Neural progenitor cell (in vitro differentiated cells): ENCODE measurements at regions not wholly inside any gene's neighbourhood (a gene's known extent, or its start where the extent isn't known, plus 50 kb on each side); places are given as distances from the start of the nearest gene placed in this dataset.

Experiments used
- DNase-seq: peaks from one replicate; pipeline ENCODE4 v3.0.0-alpha.2; 2016; ENCODE audit warnings: low spot score
- H2AFZ ChIP-seq: fragments of 200-600 bp; sonication (generic); replicated peaks from 2 replicates; pipeline ENCODE4 v1.6.1; 2016; ENCODE audit warnings: antibody characterized with exemption
- H3F3A ChIP-seq: fragments of 200-600 bp; sonication (generic); 2 replicates; pipeline ENCODE4 v1.6.1; 2016; ENCODE audit warnings: antibody characterized with exemption, low read depth
- H3K27ac ChIP-seq: fragments of 200-600 bp; sonication (generic); 2 replicates; pipeline ENCODE4 v1.5.1; 2016; ENCODE audit warnings: mild to moderate bottlenecking
- H3K27me3 ChIP-seq: fragments of 200-600 bp; sonication (generic); 2 replicates; pipeline ENCODE4 v1.6.1; 2016; ENCODE audit warnings: mild to moderate bottlenecking, moderate library complexity
- H3K36me3 ChIP-seq: fragments of 200-600 bp; sonication (generic); 2 replicates; pipeline ENCODE4 v1.5.1; 2016
- H3K4me1 ChIP-seq: fragments of 200-600 bp; sonication (generic); 2 replicates; pipeline ENCODE4 v1.6.1; 2016; ENCODE audit warnings: mixed run types
- H3K4me2 ChIP-seq: fragments of 200-600 bp; sonication (generic); 2 replicates; pipeline ENCODE4 v1.6.1; 2016
- H3K4me3 ChIP-seq: fragments of 200-600 bp; sonication (generic); 2 replicates; pipeline ENCODE4 v1.5.1; 2016
- H3K79me2 ChIP-seq: fragments of 200-600 bp; sonication (generic); 2 replicates; pipeline ENCODE4 v1.6.1; 2016; ENCODE audit warnings: low read depth
- H3K9ac ChIP-seq: fragments of 200-600 bp; sonication (generic); 2 replicates; pipeline ENCODE4 v1.6.1; 2016
- H3K9me3 ChIP-seq: fragments of 200-600 bp; sonication (generic); 2 replicates; pipeline ENCODE4 v1.5.1; 2016; ENCODE audit warnings: low read depth
- H4K20me1 ChIP-seq: fragments of 200-600 bp; sonication (generic); 2 replicates; pipeline ENCODE4 v1.6.1; 2016; ENCODE audit warnings: low read depth
- H3K27ac Mint-ChIP-seq: 3 replicates; pipeline ENCODE4 v1.8.0; 2021; ENCODE audit warnings: mixed read lengths
- H3K27me3 Mint-ChIP-seq: 2 replicates; pipeline ENCODE4 v1.8.0; 2022; ENCODE audit warnings: low read depth, mild to moderate bottlenecking, inconsistent platforms, moderate library complexity, mixed read lengths; ENCODE audit not compliant: insufficient read depth
- H3K36me3 Mint-ChIP-seq: 3 replicates; pipeline ENCODE4 v1.8.0; 2021; ENCODE audit warnings: mixed read lengths
- H3K4me1 Mint-ChIP-seq: 3 replicates; pipeline ENCODE4 v1.8.0; 2021; ENCODE audit warnings: mixed read lengths
- H3K4me3 Mint-ChIP-seq: 3 replicates; pipeline ENCODE4 v1.8.0; 2021; ENCODE audit warnings: mild to moderate bottlenecking, moderate library complexity, mixed read lengths
- H3K9me3 Mint-ChIP-seq: 3 replicates; pipeline ENCODE4 v1.8.0; 2020; ENCODE audit warnings: mixed read lengths
- EZH2 ChIP-seq: fragments of 200-600 bp; sonication (generic); IDR thresholded peaks from 2 replicates; pipeline ENCODE4 v1.6.1; 2017; ENCODE audit warnings: antibody characterized with exemption, mild to moderate bottlenecking, moderate library complexity
- EZH2phosphoT487 ChIP-seq: fragments of 200-600 bp; sonication (generic); IDR thresholded peaks from 2 replicates; pipeline ENCODE4 v1.6.1; 2017; ENCODE audit warnings: antibody characterized with exemption
- TF ChIP-seq, protein P1 (sequence below): fragments of 200-600 bp; sonication (generic); IDR thresholded peaks from 2 replicates; pipeline ENCODE4 v1.5.1; 2017; ENCODE audit warnings: antibody characterized with exemption, mild to moderate bottlenecking

DNA sequence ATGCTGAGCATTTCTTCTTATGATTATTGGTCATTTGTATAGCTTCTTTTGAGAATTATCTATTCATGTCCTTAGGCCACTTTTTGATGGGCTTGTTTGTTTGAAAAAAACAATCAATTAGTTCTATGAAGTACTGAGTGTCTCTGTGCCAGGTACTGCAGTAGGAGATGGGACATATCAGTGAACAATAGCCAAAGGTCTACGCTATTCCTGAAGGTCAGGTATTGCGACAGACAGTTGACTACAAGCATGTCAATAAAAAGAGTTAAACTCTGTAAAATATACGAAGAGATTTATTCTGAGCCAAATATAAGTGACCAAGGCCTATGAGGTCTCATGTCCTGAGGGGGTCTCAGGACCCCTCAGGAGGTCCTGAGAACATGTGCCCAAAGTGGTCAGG, 122.1 kb upstream of the NFE2L3 start:
- H2AFZ ChIP-seq = no peak overlapping the region
- Mint-ChIP-seq H3K4me1 (no peaks in the 10 kb centered on the region), H3K27ac (no peak overlapping the region)

DNA sequence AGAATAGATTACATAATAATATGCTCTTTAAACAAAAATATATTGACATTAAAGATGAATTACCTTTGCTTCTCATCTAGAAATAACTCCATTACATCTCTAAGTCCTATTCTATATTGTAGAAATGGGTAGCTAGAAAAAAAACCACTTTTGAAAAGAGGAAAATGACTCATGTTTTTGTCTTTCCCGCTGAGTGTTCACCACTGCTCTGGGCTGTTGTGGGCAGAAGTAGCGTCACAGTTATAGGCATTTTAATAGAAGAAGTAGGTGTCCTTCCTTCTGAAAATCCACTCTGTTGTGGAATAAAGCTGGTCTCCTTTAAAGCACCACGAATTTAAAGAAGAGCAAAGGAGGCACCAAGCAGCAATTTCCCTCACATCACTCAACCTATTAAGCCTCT, 117.6 kb upstream of the NFE2L3 start:
- Mint-ChIP-seq H3K27ac (no peak overlapping the region), H3K27me3 (no peaks in the 10 kb centered on the region), H3K9me3 (no peaks in the 10 kb centered on the region), H3K4me1 (peaks cover 5% of the 10 kb centered on the region), H3K4me3 (no peak overlapping the region), H3K36me3 (no peaks in the 10 kb centered on the region)
- Histone ChIP-seq H2AFZ (no peak overlapping the region), H4K20me1 (no peaks in the 10 kb centered on the region), H3K27ac (no peak overlapping the region), H3K79me2 (no peaks in the 10 kb centered on the region), H3K4me2 (no peak overlapping the region), H3K36me3 (no peaks in the 10 kb centered on the region), H3F3A (no peaks in the 10 kb centered on the region), H3K9me3 (no peaks in the 10 kb centered on the region), H3K9ac (no peak overlapping the region), H3K27me3 (no peaks in the 10 kb centered on the region), H3K4me1 (no peaks in the 10 kb centered on the region), H3K4me3 (no peak overlapping the region)
- DNase-seq = no peak
- TF ChIP-seq, protein P1, sequence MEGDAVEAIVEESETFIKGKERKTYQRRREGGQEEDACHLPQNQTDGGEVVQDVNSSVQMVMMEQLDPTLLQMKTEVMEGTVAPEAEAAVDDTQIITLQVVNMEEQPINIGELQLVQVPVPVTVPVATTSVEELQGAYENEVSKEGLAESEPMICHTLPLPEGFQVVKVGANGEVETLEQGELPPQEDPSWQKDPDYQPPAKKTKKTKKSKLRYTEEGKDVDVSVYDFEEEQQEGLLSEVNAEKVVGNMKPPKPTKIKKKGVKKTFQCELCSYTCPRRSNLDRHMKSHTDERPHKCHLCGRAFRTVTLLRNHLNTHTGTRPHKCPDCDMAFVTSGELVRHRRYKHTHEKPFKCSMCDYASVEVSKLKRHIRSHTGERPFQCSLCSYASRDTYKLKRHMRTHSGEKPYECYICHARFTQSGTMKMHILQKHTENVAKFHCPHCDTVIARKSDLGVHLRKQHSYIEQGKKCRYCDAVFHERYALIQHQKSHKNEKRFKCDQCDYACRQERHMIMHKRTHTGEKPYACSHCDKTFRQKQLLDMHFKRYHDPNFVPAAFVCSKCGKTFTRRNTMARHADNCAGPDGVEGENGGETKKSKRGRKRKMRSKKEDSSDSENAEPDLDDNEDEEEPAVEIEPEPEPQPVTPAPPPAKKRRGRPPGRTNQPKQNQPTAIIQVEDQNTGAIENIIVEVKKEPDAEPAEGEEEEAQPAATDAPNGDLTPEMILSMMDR = no peak
- TF ChIP-seq EZH2phosphoT487 (no peak), EZH2 (no peak)

More for the DNA sequence above, 122.1 kb upstream of the NFE2L3 start:
- no peak for DNase-seq
- Histone ChIP-seq H3K27me3 (no peaks in the 10 kb centered on the region), H3K9me3 (no peaks in the 10 kb centered on the region), H3K27ac (no peak overlapping the region), H3K9ac (no peak overlapping the region), H3K36me3 (no peaks in the 10 kb centered on the region), H3K4me1 (no peaks in the 10 kb centered on the region), H3K79me2 (no peaks in the 10 kb centered on the region), H3K4me2 (no peak overlapping the region), H3F3A (no peaks in the 10 kb centered on the region), H3K4me3 (no peak overlapping the region), H4K20me1 (no peaks in the 10 kb centered on the region)
- no peak for TF ChIP-seq EZH2phosphoT487
- TF ChIP-seq EZH2 = no peak
- TF ChIP-seq, protein P1 = no peak
- Mint-ChIP-seq H3K36me3 (no peaks in the 10 kb centered on the region), H3K4me3 (no peak overlapping the region), H3K9me3 (no peaks in the 10 kb centered on the region), H3K27me3 (no peaks in the 10 kb centered on the region)

GRCh38 chr7:26035552-26035951, 116.4 kb upstream of the NFE2L3 start:
- Histone ChIP-seq H2AFZ (no peak overlapping the region), H3K27me3 (no peaks in the 10 kb centered on the region), H3F3A (no peaks in the 10 kb centered on the region), H3K36me3 (no peaks in the 10 kb centered on the region), H3K9me3 (no peaks in the 10 kb centered on the region), H3K9ac (no peak overlapping the region), H3K27ac (no peak overlapping the region), H3K79me2 (no peaks in the 10 kb centered on the region), H4K20me1 (no peaks in the 10 kb centered on the region), H3K4me3 (no peak overlapping the region), H3K4me1 (no peaks in the 10 kb centered on the region), H3K4me2 (no peak overlapping the region)
- TF ChIP-seq EZH2phosphoT487 (no peak), EZH2 (no peak)
- TF ChIP-seq, protein P1 = no peak
- Mint-ChIP-seq H3K4me1 (peaks cover 5% of the 10 kb centered on the region), H3K4me3 (no peak overlapping the region), H3K27me3 (no peaks in the 10 kb centered on the region), H3K36me3 (no peaks in the 10 kb centered on the region), H3K9me3 (no peaks in the 10 kb centered on the region), H3K27ac (no peak overlapping the region)
- DNase-seq = no peak

- Histone ChIP-seq H3K9ac (no peak overlapping the region), H2AFZ (no peak overlapping the region), H3K79me2 (no peaks in the 10 kb centered on the region), H3K4me2 (no peak overlapping the region), H3K9me3 (no peaks in the 10 kb centered on the region), H3K27ac (no peak overlapping the region), H3K36me3 (no peaks in the 10 kb centered on the region), H4K20me1 (no peaks in the 10 kb centered on the region), H3F3A (no peaks in the 10 kb centered on the region), H3K4me1 (no peaks in the 10 kb centered on the region), H3K4me3 (no peak overlapping the region), H3K27me3 (no peaks in the 10 kb centered on the region)
- DNase-seq = no peak
- Mint-ChIP-seq H3K4me1 (peaks cover 5% of the 10 kb centered on the region), H3K9me3 (no peaks in the 10 kb centered on the region), H3K36me3 (no peaks in the 10 kb centered on the region), H3K4me3 (no peak overlapping the region), H3K27ac (no peak overlapping the region), H3K27me3 (no peaks in the 10 kb centered on the region)
- no peak for TF ChIP-seq EZH2
- TF ChIP-seq EZH2phosphoT487 = no peak
- TF ChIP-seq, protein P1 = no peak
Observed at GRCh38 chr7:26036092-26036491, 115.9 kb upstream of the NFE2L3 start.
